ENCODE measurements at regions not wholly inside any gene's neighbourhood (a gene's known extent, or its start where the extent isn't known, plus 50 kb on each side); places are given as distances from the start of the nearest gene placed in this dataset.
A peak's percentile ranks its signal among the peaks of the same experiment; 100 is the strongest.

DNA sequence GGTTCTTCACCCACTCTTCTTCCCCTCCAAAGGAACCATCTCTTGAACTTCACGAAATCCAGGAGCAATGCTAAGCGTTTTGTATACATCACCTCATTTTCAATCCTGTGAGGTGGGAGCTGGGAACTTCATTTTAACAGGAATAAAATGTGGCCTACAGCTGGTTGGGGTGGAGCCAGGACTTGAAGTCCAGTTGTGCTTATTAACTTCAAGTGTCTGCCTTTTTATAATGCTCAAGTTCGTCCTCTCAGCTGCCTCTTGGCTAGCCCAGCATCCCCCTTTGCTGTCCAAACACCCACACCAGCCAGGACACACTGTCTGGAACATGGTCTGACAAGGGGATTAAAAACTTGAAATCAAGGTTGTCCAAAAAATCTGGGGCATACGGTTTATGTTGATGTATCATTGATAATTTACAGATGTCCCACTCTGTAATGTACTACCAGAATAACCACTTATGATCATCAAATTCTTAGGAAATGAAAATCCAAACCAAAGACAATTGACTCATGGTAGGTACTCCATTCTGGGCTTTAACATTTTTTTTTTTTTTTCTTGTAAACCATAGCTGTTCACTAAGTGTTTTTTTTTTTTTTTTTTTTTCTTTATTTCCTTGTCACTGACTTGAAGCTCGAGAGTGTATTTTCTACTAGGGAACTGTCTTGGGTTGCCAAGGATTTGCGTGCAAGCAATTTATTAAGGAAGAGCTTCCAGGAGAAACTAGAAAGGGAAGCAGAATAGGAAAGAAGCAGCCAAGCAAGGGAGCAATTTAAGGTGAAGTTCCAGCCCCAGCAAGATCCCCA lies 252.3 kb downstream of the EFCAB11 start:
- ChIA-PET POLR2A (ENCODE audit: unreplicated experiment) (no interaction called here), CTCF (no interaction called here)
- no peaks in the 10 kb centered on the region for H4K20me1 ChIP-seq (ENCODE audit: insufficient read depth)
- no peaks in the 10 kb centered on the region for H3F3A ChIP-seq (ENCODE audit: insufficient read depth, low read depth)
- no peak overlapping the region for H3K27ac ChIP-seq
- peak overlapping the region; percentile 24; the same call in 1 of the 2 replicates for H3K4me3 ChIP-seq
- peak overlapping the region; percentile 71 for H3K4me2 ChIP-seq
- no peaks in the 10 kb centered on the region for H3K9me2 ChIP-seq (ENCODE audit: insufficient read depth)
- H3K4me1 ChIP-seq (replicated peaks; ENCODE audit: insufficient read depth) = no peaks in the 10 kb centered on the region
- H2AFZ ChIP-seq = peak overlapping the region; percentile 72; the same call in 1 of the 2 replicates
- H3K79me2 ChIP-seq (ENCODE audit: low read depth) = no peaks in the 10 kb centered on the region
- TF ChIP-seq, protein P1, sequence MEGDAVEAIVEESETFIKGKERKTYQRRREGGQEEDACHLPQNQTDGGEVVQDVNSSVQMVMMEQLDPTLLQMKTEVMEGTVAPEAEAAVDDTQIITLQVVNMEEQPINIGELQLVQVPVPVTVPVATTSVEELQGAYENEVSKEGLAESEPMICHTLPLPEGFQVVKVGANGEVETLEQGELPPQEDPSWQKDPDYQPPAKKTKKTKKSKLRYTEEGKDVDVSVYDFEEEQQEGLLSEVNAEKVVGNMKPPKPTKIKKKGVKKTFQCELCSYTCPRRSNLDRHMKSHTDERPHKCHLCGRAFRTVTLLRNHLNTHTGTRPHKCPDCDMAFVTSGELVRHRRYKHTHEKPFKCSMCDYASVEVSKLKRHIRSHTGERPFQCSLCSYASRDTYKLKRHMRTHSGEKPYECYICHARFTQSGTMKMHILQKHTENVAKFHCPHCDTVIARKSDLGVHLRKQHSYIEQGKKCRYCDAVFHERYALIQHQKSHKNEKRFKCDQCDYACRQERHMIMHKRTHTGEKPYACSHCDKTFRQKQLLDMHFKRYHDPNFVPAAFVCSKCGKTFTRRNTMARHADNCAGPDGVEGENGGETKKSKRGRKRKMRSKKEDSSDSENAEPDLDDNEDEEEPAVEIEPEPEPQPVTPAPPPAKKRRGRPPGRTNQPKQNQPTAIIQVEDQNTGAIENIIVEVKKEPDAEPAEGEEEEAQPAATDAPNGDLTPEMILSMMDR (conservative IDR thresholded peaks at IDR 0.05) = no peak
- TF ChIP-seq EZH2 (IDR thresholded peaks at IDR 0.05; ENCODE audit: low read depth) = no peak
- no peak for DNase-seq
- no peaks in the 10 kb centered on the region for H3K36me3 ChIP-seq (ENCODE audit: low read depth)
- no peaks in the 10 kb centered on the region for H3K27me3 ChIP-seq (ENCODE audit: insufficient read depth, low read depth)
- no TSS peak for BruUV-seq (replicated peaks)
- intact Hi-C loops (cut with micrococcal nuclease; ENCODE audit: unreplicated experiment) = no loop called here
- no peaks in the 10 kb centered on the region for H3K9me3 ChIP-seq (ENCODE audit: insufficient read depth, low read depth)

- Histone ChIP-seq H3F3A (ENCODE audit: insufficient read depth, low read depth) (no peaks in the 10 kb centered on the region), H3K9me3 (ENCODE audit: insufficient read depth, low read depth) (no peaks in the 10 kb centered on the region), H2AFZ (peak overlapping the region; percentile 72; the same call in 1 of the 2 replicates), H3K27me3 (ENCODE audit: insufficient read depth, low read depth) (no peaks in the 10 kb centered on the region), H3K79me2 (ENCODE audit: low read depth) (no peaks in the 10 kb centered on the region), H3K27ac (no peak overlapping the region), H3K4me3 (peak overlapping the region; percentile 39; the same call in 1 of the 2 replicates), H3K36me3 (ENCODE audit: low read depth) (no peaks in the 10 kb centered on the region), H4K20me1 (ENCODE audit: insufficient read depth) (no peaks in the 10 kb centered on the region), H3K4me2 (peak overlapping the region; percentile 71), H3K9me2 (ENCODE audit: insufficient read depth) (no peaks in the 10 kb centered on the region), H3K4me1 (replicated peaks; ENCODE audit: insufficient read depth) (no peaks in the 10 kb centered on the region)
- CTCF ChIA-PET = no interaction called here
- intact Hi-C loops (cut with micrococcal nuclease; ENCODE audit: unreplicated experiment) = no loop called here
- no peak for TF ChIP-seq EZH2 (IDR thresholded peaks at IDR 0.05; ENCODE audit: low read depth)
- TF ChIP-seq, protein P1 (conservative IDR thresholded peaks at IDR 0.05) = no peak
- POLR2A ChIA-PET (ENCODE audit: unreplicated experiment) = no interaction called here
- DNase-seq = peak in 1 of 2 experiments; percentile 46
- BruUV-seq (replicated peaks) = no TSS peak
These were observed 253.1 kb downstream of the EFCAB11 start for GRCh38 chr14:89701211-89702043.

GRCh38 chr14:89700801-89701200 lies 253.7 kb downstream of the EFCAB11 start:
- H3K9me2 ChIP-seq (ENCODE audit: insufficient read depth) = no peaks in the 10 kb centered on the region
- intact Hi-C loops (cut with micrococcal nuclease; ENCODE audit: unreplicated experiment) = no loop called here
- H2AFZ ChIP-seq = no peak overlapping the region
- H3K27ac ChIP-seq = no peak overlapping the region
- no peaks in the 10 kb centered on the region for H3K4me1 ChIP-seq (replicated peaks; ENCODE audit: insufficient read depth)
- no peaks in the 10 kb centered on the region for H3K36me3 ChIP-seq (ENCODE audit: low read depth)
- TF ChIP-seq EZH2 (IDR thresholded peaks at IDR 0.05; ENCODE audit: low read depth) = no peak
- TF ChIP-seq, protein P1 (conservative IDR thresholded peaks at IDR 0.05) = no peak
- peak overlapping the region; percentile 64; the same call in 1 of the 2 replicates for H3K4me2 ChIP-seq
- POLR2A ChIA-PET (ENCODE audit: unreplicated experiment) = no interaction called here
- no peak for DNase-seq
- BruUV-seq (replicated peaks) = no TSS peak
- H3K79me2 ChIP-seq (ENCODE audit: low read depth) = no peaks in the 10 kb centered on the region
- H3K9me3 ChIP-seq (ENCODE audit: insufficient read depth, low read depth) = no peaks in the 10 kb centered on the region
- no peak overlapping the region for H3K4me3 ChIP-seq
- CTCF ChIA-PET = no interaction called here
- no peaks in the 10 kb centered on the region for H3K27me3 ChIP-seq (ENCODE audit: insufficient read depth, low read depth)
- no peaks in the 10 kb centered on the region for H4K20me1 ChIP-seq (ENCODE audit: insufficient read depth)
- no peaks in the 10 kb centered on the region for H3F3A ChIP-seq (ENCODE audit: insufficient read depth, low read depth)
